ENCODE measurements at regions not wholly inside any gene's neighbourhood (a gene's known extent, or its start where the extent isn't known, plus 50 kb on each side); places are given as distances from the start of the nearest gene placed in this dataset.
"Not testable (repeated sequence)": the region's sequence is repeated elsewhere in the genome, so short reads cannot be mapped to it uniquely, and the experiment has no call there.

GRCh38 chr16:19955896-19956295, 71.2 kb upstream of the GPRC5B start:
- not testable (repeated sequence) for TF ChIP-seq POLR2A (IDR thresholded peaks at IDR 0.05)
- TF ChIP-seq, protein P1, sequence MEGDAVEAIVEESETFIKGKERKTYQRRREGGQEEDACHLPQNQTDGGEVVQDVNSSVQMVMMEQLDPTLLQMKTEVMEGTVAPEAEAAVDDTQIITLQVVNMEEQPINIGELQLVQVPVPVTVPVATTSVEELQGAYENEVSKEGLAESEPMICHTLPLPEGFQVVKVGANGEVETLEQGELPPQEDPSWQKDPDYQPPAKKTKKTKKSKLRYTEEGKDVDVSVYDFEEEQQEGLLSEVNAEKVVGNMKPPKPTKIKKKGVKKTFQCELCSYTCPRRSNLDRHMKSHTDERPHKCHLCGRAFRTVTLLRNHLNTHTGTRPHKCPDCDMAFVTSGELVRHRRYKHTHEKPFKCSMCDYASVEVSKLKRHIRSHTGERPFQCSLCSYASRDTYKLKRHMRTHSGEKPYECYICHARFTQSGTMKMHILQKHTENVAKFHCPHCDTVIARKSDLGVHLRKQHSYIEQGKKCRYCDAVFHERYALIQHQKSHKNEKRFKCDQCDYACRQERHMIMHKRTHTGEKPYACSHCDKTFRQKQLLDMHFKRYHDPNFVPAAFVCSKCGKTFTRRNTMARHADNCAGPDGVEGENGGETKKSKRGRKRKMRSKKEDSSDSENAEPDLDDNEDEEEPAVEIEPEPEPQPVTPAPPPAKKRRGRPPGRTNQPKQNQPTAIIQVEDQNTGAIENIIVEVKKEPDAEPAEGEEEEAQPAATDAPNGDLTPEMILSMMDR (IDR thresholded peaks at IDR 0.05) = not testable (repeated sequence)

Measured in lower leg skin (tissue), 3 donors.